Smooth muscle cell (in vitro differentiated cells): ENCODE measurements at regions not wholly inside any gene's neighbourhood (a gene's known extent, or its start where the extent isn't known, plus 50 kb on each side); places are given as distances from the start of the nearest gene placed in this dataset.

Experiments used
- DNase-seq: peaks from one replicate; lab custom pipeline; 2025; ENCODE audit not compliant: unreplicated experiment; lab: John Stamatoyannopoulos, UW
- H2AFZ ChIP-seq: fragments of 200-600 bp; sonication (generic); 2 replicates; pipeline ENCODE4 v1.6.0; 2016; ENCODE audit warnings: antibody characterized with exemption, low read depth, mild to moderate bottlenecking
- H3F3A ChIP-seq: fragments of 200-600 bp; sonication (generic); 2 replicates; pipeline ENCODE4 v1.6.0; 2017; ENCODE audit warnings: antibody characterized with exemption, low read depth
- H3K27ac ChIP-seq: fragments of 200-600 bp; sonication (generic); 2 replicates; pipeline ENCODE4 v1.5.1; 2016; ENCODE audit warnings: low read depth, mild to moderate bottlenecking
- H3K27me3 ChIP-seq: fragments of 200-600 bp; sonication (generic); 2 replicates; pipeline ENCODE4 v1.6.1; 2016; ENCODE audit warnings: low read depth, mild to moderate bottlenecking
- H3K36me3 ChIP-seq: fragments of 200-600 bp; sonication (generic); 2 replicates; pipeline ENCODE4 v1.5.1; 2016; ENCODE audit warnings: low read depth
- H3K4me1 ChIP-seq: fragments of 200-600 bp; sonication (generic); 2 replicates; pipeline ENCODE4 v1.5.1; 2016; ENCODE audit warnings: low read depth
- H3K4me2 ChIP-seq: fragments of 200-600 bp; sonication (generic); 2 replicates; pipeline ENCODE4 v1.6.0; 2016; ENCODE audit warnings: mild to moderate bottlenecking
- H3K4me3 ChIP-seq: fragments of 200-600 bp; sonication (generic); 2 replicates; pipeline ENCODE4 v1.5.1; 2016; ENCODE audit warnings: mild to moderate bottlenecking
- H3K79me2 ChIP-seq: fragments of 200-600 bp; sonication (generic); 2 replicates; pipeline ENCODE4 v1.6.0; 2016; ENCODE audit warnings: low read depth, mild to moderate bottlenecking
- H3K9ac ChIP-seq: fragments of 200-600 bp; sonication (generic); 2 replicates; pipeline ENCODE4 v1.6.0; 2016; ENCODE audit warnings: low read depth
- H3K9me3 ChIP-seq: fragments of 200-600 bp; sonication (generic); replicated peaks from 2 replicates; pipeline ENCODE4 v1.5.1; 2016; ENCODE audit warnings: low read depth
- H4K20me1 ChIP-seq: fragments of 200-600 bp; sonication (generic); 2 replicates; pipeline ENCODE4 v1.6.0; 2016; ENCODE audit warnings: low read depth
- CTCF ChIP-seq: fragments of 200-600 bp; sonication (generic); IDR thresholded peaks from 2 replicates; pipeline ENCODE4 v1.5.1; 2017; ENCODE audit warnings: borderline replicate concordance, mild to moderate bottlenecking, antibody characterized with exemption; ENCODE audit not compliant: insufficient read depth, poor library complexity, severe bottlenecking
- WGBS: methylation state at CpG from one replicate; pipeline ENCODE4 v1.1.7; 2016; ENCODE audit warnings: low lambda C conversion rate; 5-methylcytosine and 5-hydroxymethylcytosine counted together

GRCh38 chr4:181157647-181158046 is 1085.6 kb upstream of the TENM3 start:
- Histone ChIP-seq H3F3A (no peaks in the 10 kb centered on the region), H3K27ac (no peak overlapping the region), H3K9me3 (no peaks in the 10 kb centered on the region), H3K4me1 (no peaks in the 10 kb centered on the region), H3K79me2 (no peaks in the 10 kb centered on the region), H3K27me3 (no peaks in the 10 kb centered on the region), H3K9ac (no peak overlapping the region), H3K4me3 (no peak overlapping the region), H2AFZ (no peak overlapping the region), H3K36me3 (no peaks in the 10 kb centered on the region), H4K20me1 (no peaks in the 10 kb centered on the region), H3K4me2 (no peak overlapping the region)
- DNase-seq = no peak
- 87% methylated on average over 4 of the region's 4 CpGs for WGBS
- no peak for TF ChIP-seq CTCF

- no peaks in the 10 kb centered on the region for H3K36me3 ChIP-seq
- no peaks in the 10 kb centered on the region for H3K4me1 ChIP-seq
- H3F3A ChIP-seq = no peaks in the 10 kb centered on the region
- no peak for TF ChIP-seq CTCF
- no peaks in the 10 kb centered on the region for H3K9me3 ChIP-seq
- H3K79me2 ChIP-seq = no peaks in the 10 kb centered on the region
- H3K27ac ChIP-seq = no peak overlapping the region
- H3K27me3 ChIP-seq = no peaks in the 10 kb centered on the region
- H3K4me3 ChIP-seq = no peak overlapping the region
- H3K9ac ChIP-seq = no peak overlapping the region
- no peak overlapping the region for H3K4me2 ChIP-seq
- 85% methylated on average over 8 of the region's 8 CpGs for WGBS
- H4K20me1 ChIP-seq = no peaks in the 10 kb centered on the region
- no peak for DNase-seq
- H2AFZ ChIP-seq = no peak overlapping the region
Measured at GRCh38 chr4:181158971-181159370, 1084.2 kb upstream of the TENM3 start.

- Histone ChIP-seq H2AFZ (no peak overlapping the region), H4K20me1 (no peaks in the 10 kb centered on the region), H3K27ac (no peak overlapping the region), H3K9me3 (no peaks in the 10 kb centered on the region), H3K4me2 (no peak overlapping the region), H3K36me3 (no peaks in the 10 kb centered on the region), H3K79me2 (no peaks in the 10 kb centered on the region), H3F3A (no peaks in the 10 kb centered on the region), H3K27me3 (peaks cover 15% of the 10 kb centered on the region), H3K4me3 (no peak overlapping the region), H3K9ac (no peak overlapping the region), H3K4me1 (no peaks in the 10 kb centered on the region)
- WGBS = 51% methylated on average over 4 of the region's 4 CpGs
- TF ChIP-seq CTCF = no peak
- DNase-seq = no peak
Measured at GRCh38 chr4:181161669-181162068, 1081.5 kb upstream of the TENM3 start.

GRCh38 chr4:181162266-181162665 is 1080.9 kb upstream of the TENM3 start:
- Histone ChIP-seq H3K36me3 (no peaks in the 10 kb centered on the region), H3K4me2 (no peak overlapping the region), H3K27ac (no peak overlapping the region), H3K27me3 (peaks cover 21% of the 10 kb centered on the region), H3K4me1 (no peaks in the 10 kb centered on the region), H3K79me2 (no peaks in the 10 kb centered on the region), H3K9me3 (no peaks in the 10 kb centered on the region), H3K4me3 (no peak overlapping the region), H3K9ac (no peak overlapping the region), H4K20me1 (no peaks in the 10 kb centered on the region), H3F3A (no peaks in the 10 kb centered on the region), H2AFZ (no peak overlapping the region)
- no peak for TF ChIP-seq CTCF
- no peak for DNase-seq
- WGBS = 70% methylated on average over 2 of the region's 2 CpGs
